H1 (cell line): ENCODE measurements at regions not wholly inside any gene's neighbourhood (a gene's known extent, or its start where the extent isn't known, plus 50 kb on each side); places are given as distances from the start of the nearest gene placed in this dataset.

Source experiments
- CTCF ChIA-PET: fragments of 300-600 bp; sonication (Branson Sonifier 250); formaldehyde crosslinking; loops from one replicate; lab custom pipeline; 2021; ENCODE audit not compliant: partially characterized antibody; lab: Charles Lee
- POLR2A ChIA-PET: fragments of 300-600 bp; sonication (Branson Sonifier 250); formaldehyde crosslinking; loops from one replicate; lab custom pipeline; 2021; ENCODE audit warnings: inconsistent platforms; ENCODE audit not compliant: partially characterized antibody; lab: Charles Lee
- DNase-seq, 2 experiments: peaks; one replicate each; pipeline versions ENCODE4 v3.0.0 to v3.0.0-alpha.2; 2010 to 2022; ENCODE audit warnings: low spot score in 2 of 2, low read depth in 1 of 2, mixed read lengths in 1 of 2
- FAIRE-seq: peaks from 2 replicates; lab custom pipeline; 2011; peaks lifted over from hg19 to GRCh38; lab: Jason Lieb, UNC
- H2AFZ ChIP-seq: 2 replicates; pipeline ENCODE4 v1.8.1; 2012; ENCODE audit warnings: low read length, inconsistent platforms
- H2AK5ac ChIP-seq: 2 replicates; pipeline ENCODE4 v1.6.1; 2013; ENCODE audit warnings: low read depth, low read length
- H2BK120ac ChIP-seq: replicated peaks from 2 replicates; pipeline ENCODE3; 2013; ENCODE audit warnings: low read depth, low read length, inconsistent platforms
- H2BK12ac ChIP-seq: 2 replicates; pipeline ENCODE4 v1.6.1; 2013; ENCODE audit warnings: low read depth, low read length
- H2BK15ac ChIP-seq: 2 replicates; pipeline ENCODE4 v1.6.1; 2013; ENCODE audit warnings: low read length
- H2BK20ac ChIP-seq: 2 replicates; pipeline ENCODE4 v1.6.1; 2013; ENCODE audit warnings: low read length
- H2BK5ac ChIP-seq: 2 replicates; pipeline ENCODE4 v1.6.1; 2013; ENCODE audit warnings: low read depth, low read length
- H3K14ac ChIP-seq: 2 replicates; pipeline ENCODE4 v1.6.1; 2013; ENCODE audit warnings: inconsistent platforms; ENCODE audit not compliant: insufficient read length
- H3K18ac ChIP-seq: 2 replicates; pipeline ENCODE4 v1.6.1; 2013; ENCODE audit warnings: low read length; ENCODE audit errors: extremely low read depth
- H3K23ac ChIP-seq: 2 replicates; pipeline ENCODE4 v1.6.1; 2013; ENCODE audit warnings: inconsistent platforms; ENCODE audit not compliant: insufficient read length
- H3K23me2 ChIP-seq: 2 replicates; pipeline ENCODE4 v1.6.1; 2013; ENCODE audit warnings: low read depth, low read length
- H3K27ac ChIP-seq: 2 replicates; pipeline ENCODE4 v1.6.1; 2011; ENCODE audit warnings: low read depth, low read length, inconsistent platforms
- H3K27me3 ChIP-seq, 4 experiments: replicated peaks in 1 of 4; 1 replicate in 1 of 4; 2 replicates in 3 of 4; pipeline versions ENCODE4 v1.6.1 to v1.8.1; 2011 to 2013; ENCODE audit warnings: low read length in 3 of 4, mild to moderate bottlenecking in 3 of 4, inconsistent platforms in 2 of 4, mixed read lengths in 2 of 4, moderate library complexity in 1 of 4; ENCODE audit not compliant: control insufficient read depth in 3 of 4, insufficient read depth in 3 of 4; ENCODE audit errors: extremely low read depth in 1 of 4
- H3K36me3 ChIP-seq, 4 experiments: 2 replicates each; pipeline versions ENCODE4 v1.6.1 to v1.8.1; 2011 to 2013; ENCODE audit warnings: mild to moderate bottlenecking in 4 of 4, low read length in 3 of 4, moderate library complexity in 2 of 4, control low read depth in 1 of 4, inconsistent platforms in 1 of 4; ENCODE audit not compliant: insufficient read depth in 4 of 4, control insufficient read depth in 2 of 4
- H3K4ac ChIP-seq: replicated peaks from 2 replicates; pipeline ENCODE3; 2013; ENCODE audit warnings: low read length, low read depth, mixed read lengths, inconsistent platforms; ENCODE audit not compliant: insufficient read length
- H3K4me1 ChIP-seq, 4 experiments: replicated peaks in 1 of 4; 1 replicate in 1 of 4; 2 replicates in 3 of 4; pipeline versions ENCODE4 v1.6.1 to v1.8.1; 2011 to 2013; ENCODE audit warnings: low read length in 3 of 4, inconsistent platforms in 2 of 4, mixed read lengths in 1 of 4; ENCODE audit not compliant: insufficient read depth in 4 of 4, control insufficient read depth in 3 of 4
- H3K4me2 ChIP-seq, 2 experiments: 2 replicates each; pipeline versions ENCODE4 v1.6.1 to v1.8.1; 2011 to 2013; ENCODE audit warnings: low read depth in 2 of 2, low read length in 2 of 2, control low read depth in 1 of 2, inconsistent platforms in 1 of 2, mild to moderate bottlenecking in 1 of 2; ENCODE audit not compliant: insufficient read depth in 1 of 2
- H3K4me3 ChIP-seq, 4 experiments: fragments of 200-600, 300-600 bp in 1 of 4; sonication (generic), shearing (Covaris generic), sonication (Bioruptor Twin) in 1 of 4; 2 replicates each; pipeline versions ENCODE4 v1.5.1 to v1.8.1; 2011 to 2016; ENCODE audit warnings: low read length in 4 of 4, low read depth in 3 of 4, control low read depth in 2 of 4, inconsistent platforms in 2 of 4, mild to moderate bottlenecking in 2 of 4, mixed read lengths in 1 of 4, moderate library complexity in 1 of 4; ENCODE audit not compliant: insufficient read depth in 2 of 4; ENCODE audit errors: extremely low read depth in 1 of 4
- H3K56ac ChIP-seq: replicated peaks from 2 replicates; pipeline ENCODE3; 2013; ENCODE audit warnings: low read depth, mild to moderate bottlenecking, mixed read lengths, low read length, inconsistent platforms; ENCODE audit not compliant: insufficient read length
- H3K79me1 ChIP-seq: 2 replicates; pipeline ENCODE4 v1.6.1; 2013; ENCODE audit warnings: low read depth, low read length, control low read depth
- H3K79me2 ChIP-seq, 2 experiments: 2 replicates each; pipeline versions ENCODE4 v1.6.1 to v1.8.1; 2012 to 2013; ENCODE audit warnings: low read length in 2 of 2, mild to moderate bottlenecking in 2 of 2, inconsistent platforms in 1 of 2; ENCODE audit not compliant: insufficient read depth in 2 of 2, control insufficient read depth in 1 of 2
- H3K9ac ChIP-seq, 4 experiments: replicated peaks in 1 of 4; 1 replicate in 1 of 4; 2 replicates in 3 of 4; pipeline versions ENCODE4 v1.6.1 to v1.8.1; 2011 to 2013; ENCODE audit warnings: low read depth in 3 of 4, low read length in 3 of 4, control low read depth in 2 of 4, mild to moderate bottlenecking in 2 of 4, moderate library complexity in 2 of 4, inconsistent platforms in 1 of 4; ENCODE audit errors: extremely low read depth in 1 of 4
- H3K9me3 ChIP-seq, 2 experiments: 2 replicates each; pipeline versions ENCODE4 v1.6.1 to v1.8.1; 2012 to 2013; ENCODE audit warnings: mild to moderate bottlenecking in 2 of 2, moderate library complexity in 2 of 2, control low read depth in 1 of 2, inconsistent platforms in 1 of 2, low read depth in 1 of 2, low read length in 1 of 2, mixed read lengths in 1 of 2; ENCODE audit not compliant: insufficient read depth in 2 of 2
- H4K20me1 ChIP-seq, 2 experiments: replicated peaks in 1 of 2; 2 replicates each; pipeline versions ENCODE3 to v1.8.1; 2011 to 2013; ENCODE audit warnings: inconsistent platforms in 2 of 2, low read length in 2 of 2, mild to moderate bottlenecking in 1 of 2; ENCODE audit not compliant: insufficient read depth in 2 of 2, control insufficient read depth in 1 of 2
- H4K5ac ChIP-seq: 2 replicates; pipeline ENCODE4 v1.6.1; 2013; ENCODE audit warnings: low read length, low read depth, mixed read lengths, inconsistent platforms; ENCODE audit not compliant: insufficient read length
- H4K8ac ChIP-seq: 2 replicates; pipeline ENCODE4 v1.8.0; 2013; ENCODE audit warnings: mild to moderate bottlenecking, moderate library complexity, low read length, inconsistent platforms; ENCODE audit not compliant: insufficient read depth; ENCODE audit errors: extremely low read depth
- H4K91ac ChIP-seq: replicated peaks from 2 replicates; pipeline ENCODE3; 2013; ENCODE audit warnings: low read length, mixed read lengths, inconsistent platforms; ENCODE audit not compliant: insufficient read length
- TAF7 ChIP-seq: optimal IDR thresholded peaks from 2 replicates; pipeline ENCODE3; 2011; ENCODE audit warnings: low read depth, mild to moderate bottlenecking, inconsistent platforms, low read length, moderate library complexity, borderline replicate concordance

DNA sequence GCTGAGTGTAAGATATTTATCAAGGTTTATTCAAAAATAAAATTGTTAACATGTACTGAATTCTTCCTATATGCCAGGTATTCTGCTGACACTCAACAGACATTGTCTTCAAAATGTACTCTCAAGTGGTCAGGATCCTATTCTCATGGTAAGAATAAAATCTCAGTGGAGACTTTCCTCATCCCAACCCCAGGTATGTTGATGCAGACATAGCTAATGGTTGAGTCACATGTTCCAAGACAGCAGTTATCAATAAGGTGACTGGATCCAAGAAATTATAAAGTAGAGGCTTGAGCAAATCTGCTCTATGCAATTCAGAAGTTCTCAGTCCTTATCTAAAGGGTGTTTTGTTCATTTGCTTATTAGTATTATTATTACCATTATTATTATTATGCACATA lies 115.2 kb upstream of the GABRA2 start:
- no peak for FAIRE-seq
- Histone ChIP-seq H2BK15ac (no peak overlapping the region), H2BK12ac (no peak overlapping the region), H4K8ac (no peak overlapping the region), H4K91ac (no peak overlapping the region), H3K36me3 (no peaks in the 10 kb centered on the region), H3K9ac (no peak overlapping the region), H4K5ac (no peak overlapping the region), H3K14ac (no peak overlapping the region), H3K23me2 (no peaks in the 10 kb centered on the region), H3K23ac (no peak overlapping the region), H3K18ac (no peak overlapping the region), H3K79me1 (no peaks in the 10 kb centered on the region), H3K4me1 (no peaks in the 10 kb centered on the region), H2AK5ac (no peak overlapping the region), H3K27me3 (no peaks in the 10 kb centered on the region), H3K56ac (no peak overlapping the region), H3K4me3 (no peak overlapping the region), H3K79me2 (no peaks in the 10 kb centered on the region), H2BK120ac (no peak overlapping the region), H2BK20ac (no peak overlapping the region), H3K4me2 (no peak overlapping the region), H2BK5ac (no peak overlapping the region), H3K9me3 (no peaks in the 10 kb centered on the region), H2AFZ (no peak overlapping the region), H3K4ac (no peak overlapping the region), H3K27ac (no peak overlapping the region), H4K20me1 (no peaks in the 10 kb centered on the region)
- POLR2A ChIA-PET = no interaction called here
- no peak for DNase-seq
- TF ChIP-seq TAF7 = no peak
- CTCF ChIA-PET = interaction anchor here (1.3 kb wide), 2 partner anchors 12 to 14 kb away, joined by 3 to 4 read pairs; no protein-coding TSS in a partner anchor
